ENCODE measurements at regions not wholly inside any gene's neighbourhood (a gene's known extent, or its start where the extent isn't known, plus 50 kb on each side); places are given as distances from the start of the nearest gene placed in this dataset.

GRCh38 chr6:44665143-44665542 lies 277.6 kb downstream of the CDC5L start:
- FAIRE-seq = no peak

DNA sequence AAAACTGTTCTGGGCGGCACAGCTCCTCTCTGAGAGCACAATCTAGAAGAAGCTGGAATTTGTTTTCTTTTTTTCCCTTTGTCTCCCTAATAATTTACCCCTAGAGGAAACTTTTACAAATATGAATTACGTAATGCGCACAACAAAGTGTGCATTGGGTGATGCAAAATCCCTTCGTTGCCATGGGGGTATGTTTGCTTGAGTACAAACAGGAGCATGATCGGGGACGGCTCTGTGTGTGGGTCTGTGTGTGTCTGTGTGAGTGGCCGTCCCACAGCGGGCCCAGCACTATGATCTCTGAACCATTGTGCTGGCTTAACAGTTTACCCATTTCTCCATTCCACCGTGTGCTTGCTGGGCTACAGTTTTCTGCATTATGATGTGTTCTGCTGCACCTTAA lies 278.2 kb downstream of the CDC5L start:
- FAIRE-seq = no peak

DNA sequence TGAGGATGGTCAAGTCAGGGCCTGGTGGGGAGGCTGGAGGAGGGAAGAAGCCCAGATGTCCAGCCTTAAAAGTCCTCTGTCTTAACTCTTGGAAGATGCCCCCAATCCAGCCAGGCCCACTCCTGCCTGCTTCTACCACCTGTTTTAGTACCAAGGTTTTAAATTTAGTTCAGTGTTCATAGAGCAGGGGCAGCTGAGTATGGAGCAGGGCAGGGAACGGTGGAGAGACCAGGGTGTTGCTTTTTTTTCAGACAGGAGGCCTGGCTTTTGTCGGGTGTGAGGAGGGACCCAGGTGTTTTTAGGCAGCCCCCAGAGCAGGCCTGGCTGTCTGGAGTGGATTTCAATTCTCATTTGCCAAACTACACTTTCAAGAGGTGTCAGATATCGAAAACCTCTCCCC lies 278.8 kb downstream of the CDC5L start:
- no peak for FAIRE-seq

DNA sequence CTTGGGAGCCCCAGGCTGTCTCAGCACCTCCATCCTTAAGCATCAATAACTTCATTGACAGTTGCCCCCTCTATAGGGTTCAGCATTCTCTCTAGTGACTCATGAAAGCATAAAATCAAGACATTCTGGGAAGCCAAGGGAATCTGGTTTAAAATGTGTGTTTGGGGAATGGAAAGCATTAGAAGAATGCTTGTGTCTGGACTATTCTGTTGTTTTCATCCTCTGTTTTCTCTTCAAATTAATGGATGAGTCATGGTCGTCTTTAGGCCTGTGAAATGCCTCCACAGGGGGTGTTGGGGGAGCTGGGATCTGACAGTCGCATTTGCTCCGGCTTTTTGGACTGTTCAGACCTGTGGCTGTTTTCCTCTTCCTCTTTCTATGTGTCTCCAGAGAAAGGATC lies 279.7 kb downstream of the CDC5L start:
- FAIRE-seq = no peak

- no peak for FAIRE-seq
These were observed 280.3 kb downstream of the CDC5L start for GRCh38 chr6:44667668-44668390.

- FAIRE-seq = no peak
These were observed 281.0 kb downstream of the CDC5L start for GRCh38 chr6:44668391-44668930.

GRCh38 chr6:44668976-44669934 lies 281.7 kb downstream of the CDC5L start:
- FAIRE-seq = no peak

- FAIRE-seq = no peak
These were observed 282.6 kb downstream of the CDC5L start for GRCh38 chr6:44670146-44670545.

- no peak for FAIRE-seq
These were observed 283.8 kb downstream of the CDC5L start for GRCh38 chr6:44671333-44671732.

DNA sequence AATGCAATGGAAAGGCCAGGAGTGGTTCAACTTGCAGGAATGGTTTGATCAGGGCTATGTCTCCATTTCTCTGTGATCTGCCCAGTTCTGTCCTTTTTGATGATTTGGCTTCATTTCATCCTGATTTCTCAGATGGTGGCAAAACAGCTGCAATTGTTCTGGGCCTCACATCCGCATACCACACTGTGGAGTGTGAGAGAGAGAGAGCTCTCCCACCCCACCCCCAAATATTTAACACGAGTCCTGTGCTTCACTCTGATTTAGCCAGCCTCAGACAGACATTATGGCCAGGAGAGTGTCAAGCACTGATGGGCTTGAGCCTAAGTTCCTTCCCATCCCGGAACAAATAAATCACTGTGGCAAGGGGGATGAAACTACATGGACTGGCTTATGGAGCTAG lies 284.6 kb downstream of the CDC5L start:
- no peak for FAIRE-seq

DNA sequence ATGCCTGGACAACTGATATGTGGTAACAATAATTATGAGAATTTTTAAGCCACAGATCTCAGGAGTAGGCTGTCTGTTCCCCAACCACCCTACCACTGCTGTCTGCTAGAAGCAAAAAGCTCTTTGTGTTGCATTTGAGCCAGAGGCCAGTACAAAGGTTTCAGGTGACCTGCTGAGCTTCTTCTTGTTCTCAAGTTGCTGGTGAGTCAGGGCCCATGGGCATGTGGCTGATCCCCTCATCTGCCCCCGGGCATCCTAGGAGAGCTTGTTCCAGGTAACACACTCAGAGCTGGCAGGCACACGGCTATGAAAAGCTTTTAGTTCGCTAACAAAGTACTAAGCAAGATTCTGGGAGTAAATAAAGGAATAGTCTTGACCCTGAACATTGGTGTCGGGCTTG lies 285.3 kb downstream of the CDC5L start:
- no peak for FAIRE-seq

DNA sequence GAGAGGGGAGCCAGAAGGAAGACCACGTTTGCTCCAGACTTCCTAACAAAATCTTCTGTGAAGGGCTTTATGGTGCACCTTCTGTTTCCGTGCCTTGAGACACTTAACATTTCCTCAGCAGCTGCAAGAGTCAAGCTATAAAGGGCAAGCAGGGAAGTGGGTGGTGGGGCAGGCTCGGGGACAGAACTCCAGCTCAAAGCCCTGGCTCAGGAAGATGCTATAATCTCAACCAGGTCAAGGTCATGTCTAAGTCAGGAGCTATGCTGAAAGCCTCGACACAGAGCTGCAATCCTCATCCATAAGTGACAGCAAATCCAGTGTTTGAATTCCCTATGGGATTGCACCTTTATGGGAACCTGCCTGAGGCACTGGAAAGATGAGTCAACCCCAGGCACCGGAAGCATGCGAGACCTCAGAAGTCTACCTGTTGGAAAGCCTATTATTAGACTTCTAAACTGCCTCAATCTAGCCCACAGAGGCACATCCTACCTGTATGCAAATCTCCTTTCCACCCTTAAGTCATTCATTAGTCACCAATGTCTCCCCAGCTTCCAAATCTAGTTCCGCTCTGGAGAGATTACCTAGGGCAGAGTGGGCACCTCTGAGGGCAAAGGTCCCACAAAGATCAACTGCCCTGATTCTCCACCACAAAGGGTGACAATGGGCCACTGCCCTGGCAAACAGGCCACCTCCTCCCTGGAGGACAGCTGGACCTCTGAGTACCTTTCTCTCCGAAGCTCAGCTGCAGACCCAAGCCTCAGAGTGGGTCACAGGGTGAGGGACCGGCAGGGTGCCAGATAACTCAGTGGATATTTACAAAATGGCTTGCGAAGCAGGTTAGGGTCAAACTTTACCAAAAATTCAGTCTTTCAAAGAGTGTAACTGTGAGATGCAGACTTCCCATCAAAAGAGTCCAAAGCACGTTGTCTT lies 287.0 kb downstream of the CDC5L start:
- no peak for FAIRE-seq

GRCh38 chr6:44675449-44675848 lies 287.9 kb downstream of the CDC5L start:
- no peak for FAIRE-seq

GRCh38 chr6:44676246-44676790 lies 288.8 kb downstream of the CDC5L start:
- no peak for FAIRE-seq

DNA sequence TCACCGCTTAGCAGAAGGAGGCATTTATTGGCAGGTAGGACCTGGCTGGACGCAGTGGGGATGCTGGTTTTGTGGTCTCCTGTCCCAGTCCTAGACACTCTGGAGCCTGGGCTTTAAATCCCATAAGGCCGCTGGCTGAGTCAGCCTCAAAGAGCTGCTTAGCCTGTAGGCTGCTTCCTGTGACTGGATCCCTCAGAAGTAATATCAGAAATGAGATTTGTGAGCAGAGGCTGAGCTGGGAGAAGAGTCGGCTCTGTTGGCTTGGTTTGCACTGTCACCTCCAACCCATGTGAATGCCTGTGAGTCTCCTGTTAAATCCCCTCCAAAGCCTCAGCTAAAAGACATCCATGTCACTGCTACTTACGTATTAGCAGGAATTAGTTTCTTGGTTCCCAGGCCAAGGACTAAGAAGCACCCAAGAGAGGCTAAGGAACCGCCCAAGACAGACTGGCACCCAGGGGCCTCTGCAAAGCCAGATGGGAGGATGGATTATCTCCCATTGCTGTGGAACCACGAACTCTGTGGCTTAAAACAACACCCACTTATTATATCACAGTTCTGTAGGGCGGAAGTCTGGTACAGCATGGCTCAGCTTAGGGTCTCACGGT lies 289.4 kb downstream of the CDC5L start:
- no peak for FAIRE-seq

DNA sequence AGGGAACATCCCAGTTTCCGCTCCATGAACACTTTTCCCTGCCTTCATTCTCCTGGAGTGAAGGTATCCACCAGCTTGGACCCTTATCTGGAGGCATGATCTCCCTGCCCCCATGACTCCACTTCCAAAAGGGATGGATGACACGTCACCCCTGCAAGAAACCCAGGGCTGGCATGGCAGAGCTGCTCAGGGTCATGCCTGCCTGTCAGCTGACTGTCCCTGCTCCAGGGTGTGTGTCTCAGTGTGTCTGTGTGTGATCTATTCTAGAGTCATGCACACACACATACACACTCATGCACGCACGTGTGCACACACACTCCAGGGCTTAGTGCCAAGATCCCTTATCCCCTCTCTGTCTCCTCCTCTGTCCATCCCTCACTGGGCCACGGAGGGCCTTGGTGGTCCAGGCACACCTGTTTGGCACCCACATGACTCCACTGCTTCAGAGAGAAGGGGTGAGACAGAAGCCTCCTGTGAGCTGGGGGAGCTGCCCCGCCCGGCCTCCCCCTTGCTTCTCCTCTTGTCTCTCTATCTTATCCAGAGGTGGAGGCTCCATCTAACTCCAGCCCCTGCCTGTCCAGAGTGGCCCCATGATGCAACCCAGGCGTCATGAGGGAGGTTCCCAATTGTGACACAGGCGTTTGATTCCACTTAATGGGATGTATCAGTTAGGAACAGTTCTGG lies 290.9 kb downstream of the CDC5L start:
- no peak for FAIRE-seq

- no peak for FAIRE-seq
These were observed 292.1 kb downstream of the CDC5L start for GRCh38 chr6:44679438-44680201.

GRCh38 chr6:44680202-44680720 lies 292.8 kb downstream of the CDC5L start:
- no peak for FAIRE-seq

DNA sequence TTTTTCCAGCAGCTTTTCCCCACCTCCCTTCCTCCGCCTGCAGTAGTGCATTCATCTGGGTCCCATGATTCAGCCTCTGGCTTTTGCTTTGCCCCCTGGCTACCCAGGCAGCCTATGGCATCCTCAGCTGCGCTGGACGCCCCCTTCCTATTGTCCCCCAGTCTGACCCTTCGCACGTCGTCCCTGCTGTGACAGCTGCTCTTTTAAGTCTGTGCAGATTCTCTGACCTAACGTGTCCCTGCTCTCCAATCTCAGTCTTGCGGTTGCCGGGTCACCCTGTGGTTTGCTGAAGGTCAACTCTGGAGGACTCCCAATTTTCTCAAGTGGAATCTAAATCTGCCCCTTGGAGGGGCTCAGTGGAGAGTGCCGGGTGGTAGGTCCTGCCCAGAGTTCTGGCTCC lies 294.3 kb downstream of the CDC5L start:
- FAIRE-seq = no peak

GRCh38 chr6:44682280-44682679 lies 294.8 kb downstream of the CDC5L start:
- no peak for FAIRE-seq
